Stimulated activated CD4-positive, alpha-beta T cell treated with anti-CD3 and anti-CD28 coated beads, Interleukin-2, amount 100 ng/mL, for 4 hours (primary cell): ENCODE measurements at regions not wholly inside any gene's neighbourhood (a gene's known extent, or its start where the extent isn't known, plus 50 kb on each side); places are given as distances from the start of the nearest gene placed in this dataset.
"Not testable (repeated sequence)": the region's sequence is repeated elsewhere in the genome, so short reads cannot be mapped to it uniquely, and the experiment has no call there.

Experiments used
- DNase-seq: peaks from one replicate; pipeline ENCODE4 v3.0.0-alpha.2; 2020; ENCODE audit warnings: low read depth

DNA sequence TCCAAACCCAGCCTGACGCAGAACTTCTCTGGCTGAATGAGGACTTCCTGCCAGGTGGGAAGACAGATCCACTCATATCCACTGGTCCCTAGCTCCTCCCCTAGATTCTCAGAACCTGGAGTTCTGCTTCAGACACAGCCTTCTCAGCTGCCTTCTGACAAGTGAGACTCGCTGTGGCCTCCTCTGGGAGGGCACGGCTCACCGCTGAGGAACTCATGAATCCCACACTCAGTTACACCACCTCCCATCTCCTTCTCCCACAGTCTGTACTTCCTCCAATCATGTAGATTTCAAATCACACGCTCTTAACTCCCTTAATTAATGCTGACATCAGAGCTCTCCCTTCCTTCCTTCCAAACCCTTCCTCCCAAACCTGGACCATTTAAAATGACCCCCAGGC, 86.4 kb upstream of the TMEM45B start:
- DNase-seq: no peak

DNA sequence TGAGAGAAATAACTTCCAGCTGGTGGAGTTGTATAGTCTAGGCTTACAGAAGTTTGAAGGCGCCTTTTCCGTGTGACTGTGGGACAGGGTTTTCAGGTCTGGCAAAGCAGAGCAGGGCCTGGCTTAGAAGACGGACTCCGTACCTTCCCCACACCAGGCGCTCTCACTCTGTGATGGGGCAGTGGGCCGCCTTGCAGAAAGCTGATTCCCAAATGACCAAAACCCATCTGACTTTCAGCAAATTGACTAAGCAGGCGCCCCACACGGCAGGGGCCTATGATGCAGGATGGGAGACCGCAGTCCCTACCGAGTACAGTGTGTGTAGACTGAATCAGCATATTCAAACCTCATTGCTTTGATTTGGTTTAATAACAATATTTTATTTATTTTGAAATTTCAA, 85.8 kb upstream of the TMEM45B start:
- no peak for DNase-seq

DNA sequence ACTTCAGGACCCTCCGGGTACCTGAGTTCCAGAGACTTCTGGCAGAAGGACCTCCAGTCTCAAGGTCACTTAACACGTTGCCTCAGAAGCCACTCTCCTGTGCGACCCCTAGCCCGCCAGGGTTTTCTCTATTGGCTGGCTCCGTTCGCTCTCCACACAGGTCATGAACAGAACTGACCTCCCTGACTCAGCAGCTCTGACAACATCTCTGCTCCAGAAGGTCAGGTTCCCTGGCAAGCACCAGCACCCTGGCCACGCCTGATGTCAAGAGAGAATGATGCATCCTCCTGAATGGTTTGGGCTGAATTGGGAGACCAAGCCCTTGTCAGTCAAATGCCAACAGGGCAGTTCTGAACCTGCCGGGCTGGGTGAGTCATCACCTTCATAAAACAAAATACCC, 84.3 kb upstream of the TMEM45B start:
- no peak for DNase-seq

GRCh38 chr11:129732941-129733340, 82.7 kb upstream of the TMEM45B start:
- no peak for DNase-seq

DNA sequence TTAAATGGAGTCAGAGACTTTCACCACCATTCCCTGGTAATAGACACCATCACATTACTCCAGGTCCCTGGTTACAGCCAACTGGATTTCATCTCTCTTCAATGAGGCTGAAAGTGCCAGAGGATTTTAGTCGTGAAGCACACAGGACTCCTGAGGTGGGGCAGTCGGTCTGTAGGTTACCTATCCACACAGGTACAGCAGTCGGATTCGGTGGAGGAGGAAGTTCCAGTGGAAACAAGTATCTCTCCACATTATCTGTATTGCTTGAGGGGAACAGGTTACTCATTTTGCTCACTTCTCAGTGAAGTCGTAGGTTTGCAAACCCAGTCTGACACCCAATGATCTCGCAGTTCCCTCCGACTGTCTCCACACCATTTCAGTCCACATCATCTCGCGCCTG, 82.3 kb upstream of the TMEM45B start:
- DNase-seq: no peak

DNA sequence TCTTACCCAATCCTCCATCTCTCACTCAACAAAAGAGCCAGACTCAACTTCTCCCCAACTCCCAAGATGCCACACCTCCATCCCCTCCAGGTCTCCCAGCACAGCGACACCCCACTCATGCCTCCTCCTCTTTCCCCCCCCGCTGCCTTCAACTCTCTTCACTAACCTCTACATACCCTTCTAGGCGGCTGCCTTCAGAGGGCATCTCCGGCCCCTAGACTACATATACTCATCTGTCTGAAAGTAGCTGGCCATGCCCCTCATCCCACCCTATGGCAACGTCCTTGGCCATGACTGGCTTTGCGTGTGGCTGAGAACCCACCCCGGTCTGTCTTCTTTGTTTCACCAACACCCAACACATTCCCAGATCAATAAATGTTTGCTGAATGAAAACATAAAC, 81.7 kb upstream of the TMEM45B start:
- DNase-seq: no peak

- DNase-seq: no peak
Measured at GRCh38 chr11:129734654-129735053, 81.0 kb upstream of the TMEM45B start.

GRCh38 chr11:129737831-129738230, 77.8 kb upstream of the TMEM45B start:
- no peak for DNase-seq

DNA sequence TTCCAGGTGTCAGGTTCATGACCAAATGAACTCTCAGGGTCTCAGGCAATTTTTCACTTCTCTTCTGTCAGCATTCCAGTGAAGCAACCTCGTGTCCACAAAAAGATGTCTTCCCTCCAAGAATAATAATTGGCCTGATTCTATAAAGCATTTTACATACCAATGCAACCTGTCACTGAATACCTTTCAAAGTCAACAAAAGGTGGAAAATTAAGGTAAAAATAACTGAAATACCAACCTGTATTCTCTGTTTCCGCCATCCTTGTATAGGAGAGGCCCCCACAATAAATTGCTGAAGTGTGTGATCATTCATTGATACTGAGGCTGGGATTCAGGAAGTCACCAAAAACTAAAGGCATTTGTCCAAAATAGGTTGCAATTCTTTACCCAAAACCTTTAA, 77.4 kb upstream of the TMEM45B start:
- DNase-seq: no peak

GRCh38 chr11:129739339-129739738, 76.3 kb upstream of the TMEM45B start:
- no peak for DNase-seq

GRCh38 chr11:129740125-129740719, 75.4 kb upstream of the TMEM45B start:
- DNase-seq: no peak

- DNase-seq: no peak
Measured at GRCh38 chr11:129743112-129743815, 72.4 kb upstream of the TMEM45B start.

- DNase-seq: no peak
Measured at GRCh38 chr11:129747071-129747470, 68.6 kb upstream of the TMEM45B start.

GRCh38 chr11:129749141-129749540, 66.5 kb upstream of the TMEM45B start:
- no peak for DNase-seq

- DNase-seq: peak; percentile 49
Measured at GRCh38 chr11:129750343-129751292, 65.0 kb upstream of the TMEM45B start.

DNA sequence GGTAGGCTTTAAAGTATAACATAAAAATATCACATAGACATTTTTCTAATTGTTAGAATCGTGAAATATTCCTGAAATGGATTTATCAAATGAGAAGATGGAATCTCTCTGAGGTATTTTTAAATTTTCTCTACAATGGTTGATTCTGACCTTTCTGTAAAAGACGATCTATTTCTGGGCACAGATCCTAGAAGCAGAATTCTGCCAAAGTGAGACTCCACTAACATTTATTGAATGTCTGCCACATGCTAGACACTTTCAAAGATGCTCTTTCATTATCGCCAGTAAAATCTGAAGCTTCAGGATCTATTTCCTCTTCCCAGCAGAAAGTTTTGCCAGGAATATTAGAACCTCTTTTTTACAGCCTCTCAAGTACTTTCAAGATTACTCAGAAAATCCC, 64.1 kb upstream of the TMEM45B start:
- no peak for DNase-seq

- not testable (repeated sequence) for DNase-seq
Measured at GRCh38 chr11:129763569-129763968, 52.1 kb upstream of the TMEM45B start.

- not testable (repeated sequence) for DNase-seq
Measured at GRCh38 chr11:129764204-129764603, 51.4 kb upstream of the TMEM45B start.
